HG02884 (cell line): ENCODE measurements at regions not wholly inside any gene's neighbourhood (a gene's known extent, or its start where the extent isn't known, plus 50 kb on each side); places are given as distances from the start of the nearest gene placed in this dataset.
A peak's percentile ranks its signal among the peaks of the same experiment; 100 is the strongest.

Experiments used
- ATAC-seq: cut with Tn5 transposase; IDR thresholded peaks from one replicate; pipeline ENCODE4 v1.9.1; 2021; ENCODE audit warnings: mild to moderate bottlenecking, moderate library complexity; ENCODE audit not compliant: unreplicated experiment

- ATAC-seq, result no peak
Measured at GRCh38 chr21:29228306-29228705, 70.4 kb upstream of the BACH1 start.

- ATAC-seq, result no peak
Measured at GRCh38 chr21:29230551-29231261, 68.0 kb upstream of the BACH1 start.

GRCh38 chr21:29231756-29232529, 66.8 kb upstream of the BACH1 start:
- no peak for ATAC-seq

GRCh38 chr21:29232530-29233255, 66.0 kb upstream of the BACH1 start:
- no peak for ATAC-seq

GRCh38 chr21:29233256-29233546, 65.5 kb upstream of the BACH1 start:
- no peak for ATAC-seq

- ATAC-seq, result peak; percentile 66
Measured at GRCh38 chr21:29233611-29234540, 64.8 kb upstream of the BACH1 start.

GRCh38 chr21:29235714-29236197, 63.0 kb upstream of the BACH1 start:
- ATAC-seq, result peak; percentile 50

- ATAC-seq, result no peak
Measured at GRCh38 chr21:29236201-29236600, 62.5 kb upstream of the BACH1 start.

GRCh38 chr21:29237110-29238052, 61.3 kb upstream of the BACH1 start:
- ATAC-seq, result no peak

- no peak for ATAC-seq
Measured at GRCh38 chr21:29238053-29238966, 60.4 kb upstream of the BACH1 start.

- ATAC-seq, result no peak
Measured at GRCh38 chr21:29238967-29239290, 59.8 kb upstream of the BACH1 start.

GRCh38 chr21:29240136-29240535, 58.6 kb upstream of the BACH1 start:
- ATAC-seq, result no peak

GRCh38 chr21:29242201-29242600, 56.5 kb upstream of the BACH1 start:
- ATAC-seq, result no peak

- no peak for ATAC-seq
Measured at GRCh38 chr21:29243188-29243587, 55.5 kb upstream of the BACH1 start.

GRCh38 chr21:29245104-29245643, 53.5 kb upstream of the BACH1 start:
- ATAC-seq, result peak; percentile 93

GRCh38 chr21:29245863-29246262, 52.9 kb upstream of the BACH1 start:
- no peak for ATAC-seq

GRCh38 chr21:29246614-29247013, 52.1 kb upstream of the BACH1 start:
- ATAC-seq, result no peak

- ATAC-seq, result no peak
Measured at GRCh38 chr21:29248124-29248523, 50.6 kb upstream of the BACH1 start.
